Lower lobe of right lung (tissue), 2 donors: ENCODE measurements at regions not wholly inside any gene's neighbourhood (a gene's known extent, or its start where the extent isn't known, plus 50 kb on each side); places are given as distances from the start of the nearest gene placed in this dataset.

ENCODE experiments used
- ATAC-seq, 2 donors: fragments of 200-7000 bp; cut with Tn5 transposase; one replicate each; pipeline ENCODE4 v1.9.1; 2020 to 2022; ENCODE audit warnings: mild to moderate bottlenecking in 2 of 2, moderate library complexity in 2 of 2
- DNase-seq: peaks from one replicate; pipeline ENCODE4 v3.0.0-alpha.2; 2020
- H3K27ac ChIP-seq: fragments of 200-600 bp; one replicate; pipeline ENCODE4 v1.8.0; 2022
- H3K27me3 ChIP-seq: fragments of 200-600 bp; one replicate; pipeline ENCODE4 v1.8.0; 2022; ENCODE audit warnings: low read depth
- H3K36me3 ChIP-seq: fragments of 200-600 bp; one replicate; pipeline ENCODE4 v1.8.0; 2022; ENCODE audit warnings: mild to moderate bottlenecking
- H3K4me1 ChIP-seq: fragments of 200-600 bp; one replicate; pipeline ENCODE4 v1.8.0; 2022
- H3K4me3 ChIP-seq: fragments of 200-600 bp; one replicate; pipeline ENCODE4 v1.8.0; 2022; ENCODE audit warnings: mild to moderate bottlenecking
- H3K9me3 ChIP-seq: fragments of 200-600 bp; one replicate; pipeline ENCODE4 v1.8.0; 2022
- intact Hi-C: fragments of 100-400 bp; cut with DNase I; formaldehyde crosslinking; loops from one replicate; pipeline ENCODE4 v1.11.0; 2022
- TF ChIP-seq, protein P1 (sequence below): fragments of 200-600 bp; IDR thresholded peaks from one replicate; pipeline ENCODE4 v1.8.0; 2022; ENCODE audit warnings: antibody characterized with exemption, mild to moderate bottlenecking
- donor health status: DM: no; HTN: yes; CAD: no; lungs with severe emphysema.

DNA sequence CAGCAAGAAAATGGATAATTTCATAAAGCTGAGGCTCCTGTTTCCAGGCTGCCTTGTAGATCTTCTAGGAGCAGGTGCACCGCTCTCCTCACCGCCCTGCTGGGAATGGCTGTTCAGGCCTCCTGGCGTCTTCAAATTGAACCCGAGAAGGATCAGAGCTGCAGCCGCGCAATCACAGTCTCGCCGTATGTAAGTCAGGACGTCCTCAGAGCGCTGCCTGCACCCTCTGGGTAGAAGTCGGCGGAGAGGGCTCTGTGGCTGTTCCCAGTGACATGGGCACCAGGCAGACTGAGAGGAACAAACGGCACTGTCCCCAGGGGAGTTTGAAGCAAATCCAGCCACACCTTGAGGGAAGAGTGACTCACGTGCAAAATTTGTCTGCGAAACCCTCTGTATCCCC, 476.9 kb downstream of the TCERG1L start:
- no peaks in the 10 kb centered on the region for H3K9me3 ChIP-seq
- TF ChIP-seq, protein P1, sequence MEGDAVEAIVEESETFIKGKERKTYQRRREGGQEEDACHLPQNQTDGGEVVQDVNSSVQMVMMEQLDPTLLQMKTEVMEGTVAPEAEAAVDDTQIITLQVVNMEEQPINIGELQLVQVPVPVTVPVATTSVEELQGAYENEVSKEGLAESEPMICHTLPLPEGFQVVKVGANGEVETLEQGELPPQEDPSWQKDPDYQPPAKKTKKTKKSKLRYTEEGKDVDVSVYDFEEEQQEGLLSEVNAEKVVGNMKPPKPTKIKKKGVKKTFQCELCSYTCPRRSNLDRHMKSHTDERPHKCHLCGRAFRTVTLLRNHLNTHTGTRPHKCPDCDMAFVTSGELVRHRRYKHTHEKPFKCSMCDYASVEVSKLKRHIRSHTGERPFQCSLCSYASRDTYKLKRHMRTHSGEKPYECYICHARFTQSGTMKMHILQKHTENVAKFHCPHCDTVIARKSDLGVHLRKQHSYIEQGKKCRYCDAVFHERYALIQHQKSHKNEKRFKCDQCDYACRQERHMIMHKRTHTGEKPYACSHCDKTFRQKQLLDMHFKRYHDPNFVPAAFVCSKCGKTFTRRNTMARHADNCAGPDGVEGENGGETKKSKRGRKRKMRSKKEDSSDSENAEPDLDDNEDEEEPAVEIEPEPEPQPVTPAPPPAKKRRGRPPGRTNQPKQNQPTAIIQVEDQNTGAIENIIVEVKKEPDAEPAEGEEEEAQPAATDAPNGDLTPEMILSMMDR = no peak
- ATAC-seq (no peak), DNase-seq (peak; percentile 40)
- no peaks in the 10 kb centered on the region for H3K27me3 ChIP-seq
- no peaks in the 10 kb centered on the region for H3K4me1 ChIP-seq
- no peaks in the 10 kb centered on the region for H3K36me3 ChIP-seq
- H3K4me3 ChIP-seq = no peak overlapping the region
- no peak overlapping the region for H3K27ac ChIP-seq
- intact Hi-C loops = no loop called here

DNA sequence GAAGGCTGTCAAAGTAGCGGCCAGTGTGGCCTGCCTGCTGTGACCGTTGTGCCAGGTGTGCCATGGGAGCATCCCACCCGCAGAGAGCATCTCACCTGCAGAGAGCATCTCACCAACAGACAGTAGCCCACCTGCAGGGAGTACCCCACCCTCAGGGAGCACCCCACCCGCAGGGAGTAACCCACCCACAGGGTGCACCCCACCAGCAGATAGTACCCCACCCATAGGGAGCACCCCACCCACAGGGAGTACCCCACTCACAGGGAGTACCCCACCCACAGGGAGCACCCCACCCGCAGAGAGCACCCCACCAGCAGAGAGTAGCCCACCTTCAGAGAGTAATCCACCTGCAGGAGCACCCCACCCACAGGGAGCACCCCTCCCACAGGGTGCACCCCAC, 476.5 kb downstream of the TCERG1L start:
- Histone ChIP-seq H3K27ac (no peak overlapping the region), H3K36me3 (no peaks in the 10 kb centered on the region), H3K27me3 (no peaks in the 10 kb centered on the region), H3K4me3 (no peak overlapping the region), H3K9me3 (no peaks in the 10 kb centered on the region), H3K4me1 (no peaks in the 10 kb centered on the region)
- DNase-seq (no peak), ATAC-seq (no peak)
- TF ChIP-seq, protein P1 = no peak
- intact Hi-C loops = no loop called here

DNA sequence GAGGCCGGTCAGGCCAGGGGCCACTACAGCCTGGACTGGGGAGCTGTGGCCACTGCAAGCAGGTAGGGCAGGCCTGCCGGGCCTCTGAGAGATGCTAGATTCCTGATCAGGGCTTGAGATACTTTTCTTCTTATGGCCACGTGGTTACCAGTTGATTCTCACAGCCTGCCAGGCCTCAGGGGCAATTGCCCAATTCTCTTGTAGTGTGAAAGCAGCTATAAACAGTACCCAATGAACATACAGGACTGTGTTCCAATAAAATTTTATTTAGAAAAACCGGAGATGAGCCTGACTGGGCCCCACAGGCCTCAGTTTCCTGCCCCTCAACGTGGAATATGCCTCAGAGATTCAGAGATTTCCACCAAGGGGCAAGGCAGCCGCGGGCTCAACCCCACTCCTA, 475.2 kb downstream of the TCERG1L start:
- no peak overlapping the region for H3K27ac ChIP-seq
- no peaks in the 10 kb centered on the region for H3K27me3 ChIP-seq
- TF ChIP-seq, protein P1 = no peak
- H3K4me3 ChIP-seq = no peak overlapping the region
- H3K4me1 ChIP-seq = no peaks in the 10 kb centered on the region
- H3K36me3 ChIP-seq = no peaks in the 10 kb centered on the region
- DNase-seq (no peak), ATAC-seq (no peak)
- H3K9me3 ChIP-seq = no peaks in the 10 kb centered on the region
- intact Hi-C loops = no loop called here

DNA sequence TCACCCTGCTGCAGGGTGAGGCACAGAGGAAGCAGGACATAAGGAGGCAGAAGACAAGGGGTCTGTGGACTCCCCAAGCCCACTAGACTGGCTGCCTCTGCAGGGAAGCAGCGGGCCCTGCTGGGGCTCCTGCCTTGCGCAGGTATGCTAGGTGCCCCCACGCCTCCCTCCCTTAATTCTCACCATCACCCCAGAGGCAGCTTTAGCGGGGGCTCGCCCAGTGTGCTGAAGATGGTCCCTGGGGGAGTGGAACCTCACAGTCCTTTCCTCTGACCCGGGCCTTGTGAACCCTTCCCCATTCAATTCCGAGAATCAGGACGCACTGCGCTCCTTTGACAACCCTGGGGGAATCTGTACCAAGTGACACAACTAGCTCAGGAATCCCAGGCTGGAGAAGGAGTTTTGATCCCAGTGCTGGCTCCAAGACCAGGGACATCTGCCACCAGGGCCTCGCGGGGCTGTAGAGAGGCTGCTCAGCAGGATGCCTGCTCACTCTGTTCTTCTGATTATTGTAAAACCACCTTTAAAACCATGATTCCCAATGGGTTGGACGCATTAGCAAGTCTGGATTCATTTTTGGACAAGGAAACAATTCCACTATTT, 468.4 kb downstream of the TCERG1L start:
- Histone ChIP-seq H3K27me3 (no peaks in the 10 kb centered on the region), H3K4me1 (no peaks in the 10 kb centered on the region), H3K27ac (no peak overlapping the region), H3K36me3 (no peaks in the 10 kb centered on the region), H3K9me3 (no peaks in the 10 kb centered on the region), H3K4me3 (no peak overlapping the region)
- DNase-seq = no peak
- no peak for ATAC-seq
- TF ChIP-seq, protein P1 = no peak
- intact Hi-C loops = no loop called here

DNA sequence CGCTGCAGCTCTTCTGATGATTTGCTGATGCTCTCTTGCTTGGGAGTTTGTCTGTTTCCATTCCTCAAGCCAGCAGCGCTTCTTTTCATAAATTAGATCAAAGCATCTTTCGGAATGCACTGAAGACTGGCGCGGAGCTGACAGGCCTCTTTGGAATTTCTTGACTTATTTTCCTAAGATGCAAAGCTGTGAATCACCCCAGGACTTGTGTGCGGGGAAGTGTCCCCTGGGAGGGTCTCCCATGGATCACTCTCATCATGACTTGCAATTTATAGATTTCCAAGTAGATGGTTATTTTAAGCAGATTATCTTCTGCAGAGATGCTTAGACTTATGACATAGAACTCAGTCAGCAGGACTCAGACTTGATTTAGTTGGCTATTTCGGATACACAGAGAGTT, 467.2 kb downstream of the TCERG1L start:
- no peak for DNase-seq
- H3K27me3 ChIP-seq = no peaks in the 10 kb centered on the region
- intact Hi-C loops = no loop called here
- no peak overlapping the region for H3K27ac ChIP-seq
- TF ChIP-seq, protein P1 = no peak
- no peaks in the 10 kb centered on the region for H3K9me3 ChIP-seq
- H3K36me3 ChIP-seq = no peaks in the 10 kb centered on the region
- no peaks in the 10 kb centered on the region for H3K4me1 ChIP-seq
- H3K4me3 ChIP-seq = no peak overlapping the region
- no peak for ATAC-seq

DNA sequence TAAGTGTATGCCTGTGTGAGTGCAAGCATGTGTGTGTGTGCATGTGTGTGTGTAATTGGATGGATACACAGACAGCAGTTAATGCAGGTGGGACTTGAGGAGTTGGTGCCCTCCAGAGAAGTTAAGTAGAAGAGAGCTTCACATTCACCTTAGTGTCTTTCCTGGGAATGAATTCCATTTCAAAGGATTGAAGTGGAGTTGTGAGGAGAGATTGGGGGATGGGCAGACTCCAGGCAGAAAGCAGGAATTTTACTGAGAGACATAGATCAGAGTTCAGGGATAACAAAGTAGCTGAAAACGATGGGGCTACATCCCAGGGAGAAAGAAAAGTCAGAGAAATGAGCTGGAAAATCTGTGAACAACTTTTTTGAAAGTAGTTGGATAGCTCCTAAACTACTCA, 464.4 kb downstream of the TCERG1L start:
- no peak overlapping the region for H3K4me3 ChIP-seq
- intact Hi-C loops = no loop called here
- no peaks in the 10 kb centered on the region for H3K27me3 ChIP-seq
- ATAC-seq (no peak), DNase-seq (no peak)
- no peaks in the 10 kb centered on the region for H3K9me3 ChIP-seq
- H3K36me3 ChIP-seq = no peaks in the 10 kb centered on the region
- TF ChIP-seq, protein P1 = no peak
- no peaks in the 10 kb centered on the region for H3K4me1 ChIP-seq
- no peak overlapping the region for H3K27ac ChIP-seq
